ENCODE measurements at regions not wholly inside any gene's neighbourhood (a gene's known extent, or its start where the extent isn't known, plus 50 kb on each side); places are given as distances from the start of the nearest gene placed in this dataset.

DNA sequence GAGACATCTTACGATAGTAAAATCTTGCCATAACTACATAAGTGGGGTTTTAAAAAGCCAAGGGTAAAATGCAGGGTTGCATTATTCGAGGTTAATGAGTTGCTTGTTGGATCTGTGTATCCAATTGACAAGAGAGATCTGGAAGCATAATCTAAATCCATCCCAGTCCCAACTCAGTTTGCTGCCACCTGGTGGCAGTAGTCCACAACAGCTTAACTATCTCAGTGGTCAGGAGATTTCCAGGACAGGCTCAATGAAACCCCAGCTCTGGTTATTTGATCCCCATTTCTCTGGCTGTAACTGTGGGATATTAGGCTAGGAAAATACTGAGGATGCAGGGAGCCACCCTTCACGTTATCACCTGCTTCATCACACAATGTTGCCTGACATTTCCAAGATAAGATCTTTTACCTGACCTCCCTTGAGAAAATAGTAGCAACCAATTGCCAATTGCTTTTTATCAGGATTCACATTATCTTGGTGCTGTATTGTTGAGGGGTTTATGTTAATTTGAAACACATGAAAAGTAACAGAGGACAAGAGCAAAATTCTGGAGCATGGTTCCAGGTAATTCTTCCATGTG, 88.2 kb upstream of the TNIP3 start:
- peak in 1 of 2 donors; percentile 47 for DNase-seq (ENCODE audit: low spot score in 2 of 2)
- Histone ChIP-seq H3K4me3 (no peak overlapping the region), H3K36me3 (no peaks in the 10 kb centered on the region), H3K9me3 (no peaks in the 10 kb centered on the region), H3K27me3 (no peaks in the 10 kb centered on the region), H3K27ac (no peak overlapping the region), H3K4me1 (no peaks in the 10 kb centered on the region)
- TF ChIP-seq POLR2A (IDR thresholded peaks at IDR 0.05) (no peak), POLR2AphosphoS5 (IDR thresholded peaks at IDR 0.05) (no peak), CTCF (IDR thresholded peaks at IDR 0.05) (peak; percentile 30 to 75 (median 59))
- intact Hi-C loops (cut with DNase I; ENCODE audit: low total_unique reads) = no loop called here

DNA sequence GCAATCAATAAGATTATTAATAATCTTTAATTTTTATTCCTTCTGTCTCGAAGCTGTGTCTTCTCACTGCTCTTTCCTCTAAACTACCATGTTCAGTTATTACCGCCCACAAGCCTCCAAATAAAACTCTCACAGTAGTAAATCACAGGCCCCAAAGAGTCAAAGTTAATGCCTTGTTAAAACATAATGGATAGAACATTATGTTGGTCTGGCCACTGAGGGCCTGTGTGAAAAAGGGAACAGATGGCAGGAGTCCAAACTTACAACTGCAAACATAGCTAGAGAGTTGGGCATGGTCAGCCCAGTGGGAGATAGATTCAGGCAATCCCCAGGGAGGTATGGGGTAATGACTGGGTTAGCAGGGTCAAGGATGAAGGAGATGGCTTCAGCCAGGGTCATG, 84.6 kb upstream of the TNIP3 start:
- Histone ChIP-seq H3K4me1 (no peaks in the 10 kb centered on the region), H3K27me3 (no peaks in the 10 kb centered on the region), H3K27ac (no peak overlapping the region), H3K9me3 (no peaks in the 10 kb centered on the region), H3K4me3 (no peak overlapping the region), H3K36me3 (no peaks in the 10 kb centered on the region)
- no peak for TF ChIP-seq CTCF (IDR thresholded peaks at IDR 0.05)
- TF ChIP-seq POLR2A (IDR thresholded peaks at IDR 0.05) = no peak
- TF ChIP-seq POLR2AphosphoS5 (IDR thresholded peaks at IDR 0.05) = no peak
- no peak for DNase-seq (ENCODE audit: low spot score in 2 of 2)
- intact Hi-C loops (cut with DNase I; ENCODE audit: low total_unique reads) = loop anchor here (5.0 kb wide), 1 partner anchor 1436 kb away; no protein-coding TSS in a partner anchor

DNA sequence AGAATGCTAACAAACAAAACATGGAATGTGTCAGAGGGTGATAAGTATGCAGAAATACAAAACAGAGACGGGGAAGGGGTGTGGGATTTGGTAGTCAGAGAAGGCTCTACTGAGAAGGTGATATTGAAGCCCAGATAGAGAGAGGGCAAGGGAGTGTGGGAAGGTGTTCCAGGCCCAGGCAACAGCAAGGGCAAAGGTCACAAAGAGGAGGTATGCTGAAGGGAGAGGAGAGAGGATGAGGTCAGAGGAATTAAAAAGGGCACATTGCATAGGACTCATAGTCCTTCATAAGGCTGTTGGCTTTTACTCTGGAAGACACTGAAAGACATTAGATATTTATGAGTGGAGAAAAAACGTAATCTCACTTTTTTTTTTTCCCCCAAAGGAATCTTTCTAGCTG, 82.6 kb upstream of the TNIP3 start:
- Histone ChIP-seq H3K4me3 (no peak overlapping the region), H3K9me3 (no peaks in the 10 kb centered on the region), H3K27me3 (no peaks in the 10 kb centered on the region), H3K36me3 (no peaks in the 10 kb centered on the region), H3K27ac (no peak overlapping the region), H3K4me1 (no peaks in the 10 kb centered on the region)
- intact Hi-C loops (cut with DNase I; ENCODE audit: low total_unique reads) = loop anchor here (5.0 kb wide), 1 partner anchor 1434 kb away; no protein-coding TSS in a partner anchor
- DNase-seq (ENCODE audit: low spot score in 2 of 2) = no peak
- TF ChIP-seq POLR2AphosphoS5 (IDR thresholded peaks at IDR 0.05) = no peak
- TF ChIP-seq CTCF (IDR thresholded peaks at IDR 0.05) = no peak
- TF ChIP-seq POLR2A (IDR thresholded peaks at IDR 0.05) = no peak

- H3K27ac ChIP-seq = no peak overlapping the region
- no peaks in the 10 kb centered on the region for H3K9me3 ChIP-seq
- intact Hi-C loops (cut with DNase I; ENCODE audit: low total_unique reads) = loop anchor here (5.0 kb wide), 1 partner anchor 274 kb away; no protein-coding TSS in a partner anchor
- H3K36me3 ChIP-seq = no peaks in the 10 kb centered on the region
- TF ChIP-seq CTCF (IDR thresholded peaks at IDR 0.05) (no peak), POLR2A (IDR thresholded peaks at IDR 0.05) (no peak), POLR2AphosphoS5 (IDR thresholded peaks at IDR 0.05) (no peak)
- H3K4me1 ChIP-seq = no peaks in the 10 kb centered on the region
- no peak for DNase-seq (ENCODE audit: low spot score in 2 of 2)
- peak overlapping the region in 2 of 3 donors; percentile 20 for H3K4me3 ChIP-seq
- H3K27me3 ChIP-seq = no peaks in the 10 kb centered on the region
Measured at GRCh38 chr4:121243485-121243884, 79.4 kb upstream of the TNIP3 start.

DNA sequence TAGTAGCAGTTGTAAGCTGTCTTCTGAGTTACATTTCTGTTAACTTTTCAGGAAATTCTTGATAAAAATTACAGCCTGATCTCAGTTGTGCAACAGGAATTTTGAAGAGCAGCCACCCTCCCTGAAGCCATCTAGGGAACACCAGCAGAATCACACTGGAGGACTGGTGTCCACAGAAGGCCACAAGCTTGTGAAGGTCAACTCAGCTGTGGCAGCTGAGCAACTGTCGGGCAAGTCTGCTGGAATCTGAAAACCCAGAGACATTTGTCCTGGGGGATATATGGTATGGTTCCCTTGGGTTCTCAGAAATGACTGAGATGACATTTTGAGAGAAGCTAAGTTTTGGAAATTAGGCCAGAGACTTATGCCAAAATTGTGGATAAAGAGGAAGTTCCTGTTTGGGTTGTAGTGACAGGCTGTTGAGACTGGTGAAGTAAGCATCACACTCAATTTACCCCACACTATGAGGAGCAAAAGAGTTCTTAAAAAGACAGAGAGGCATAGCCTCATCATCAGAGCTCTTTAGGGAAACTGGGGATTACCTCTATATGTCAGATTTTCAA, 78.1 kb upstream of the TNIP3 start:
- no peak overlapping the region for H3K4me3 ChIP-seq
- TF ChIP-seq POLR2AphosphoS5 (IDR thresholded peaks at IDR 0.05) (no peak), CTCF (IDR thresholded peaks at IDR 0.05) (no peak), POLR2A (IDR thresholded peaks at IDR 0.05) (no peak)
- H3K27ac ChIP-seq = no peak overlapping the region
- intact Hi-C loops (cut with DNase I; ENCODE audit: low total_unique reads) = loop anchor here (5.0 kb wide), 1 partner anchor 275 kb away; no protein-coding TSS in a partner anchor
- no peaks in the 10 kb centered on the region for H3K27me3 ChIP-seq
- H3K4me1 ChIP-seq = no peaks in the 10 kb centered on the region
- no peak for DNase-seq (ENCODE audit: low spot score in 2 of 2)
- no peaks in the 10 kb centered on the region for H3K9me3 ChIP-seq
- H3K36me3 ChIP-seq = no peaks in the 10 kb centered on the region

All from breast epithelium (tissue), 4 donors.